HEK293T (cell line): ENCODE measurements at regions not wholly inside any gene's neighbourhood (a gene's known extent, or its start where the extent isn't known, plus 50 kb on each side); places are given as distances from the start of the nearest gene placed in this dataset.

Experiments used
- CTCF ChIA-PET: fragments of 350-600 bp; formaldehyde crosslinking; extraction: SDS; loops from one replicate; lab custom pipeline; 2021; ENCODE audit warnings: antibody characterized with exemption, inconsistent platforms; lab: Yijun Ruan, JAX
- POLR2A ChIA-PET: fragments of 350-600 bp; formaldehyde crosslinking; extraction: SDS; loops from one replicate; lab custom pipeline; 2020; ENCODE audit warnings: antibody characterized with exemption, inconsistent platforms; lab: Yijun Ruan, JAX
- DNase-seq: peaks from one replicate; pipeline ENCODE4 v3.0.0; 2012; ENCODE audit warnings: mixed read lengths; ENCODE audit errors: extremely low spot score
- ARNT ChIP-seq: fragments of 450-650 bp; IDR thresholded peaks from 2 replicates; pipeline ENCODE4 v1.6.1; 2017; ENCODE audit warnings: mild to moderate bottlenecking
- BHLHE40 ChIP-seq: fragments of 450-650 bp; IDR thresholded peaks from 2 replicates; pipeline ENCODE4 v1.6.1; 2016; ENCODE audit warnings: mild to moderate bottlenecking, moderate library complexity, borderline replicate concordance
- CTBP1 ChIP-seq: fragments of 450-650 bp; IDR thresholded peaks from 2 replicates; pipeline ENCODE4 v1.6.1; 2016; ENCODE audit warnings: borderline replicate concordance
- ELF4 ChIP-seq: fragments of 450-650 bp; IDR thresholded peaks from 2 replicates; pipeline ENCODE4 v1.6.1; 2017; ENCODE audit warnings: antibody characterized with exemption
- FOXA1 ChIP-seq: fragments of 450-650 bp; IDR thresholded peaks from 2 replicates; pipeline ENCODE4 v1.6.1; 2016; ENCODE audit warnings: mild to moderate bottlenecking
- FOXK2 ChIP-seq: fragments of 450-650 bp; IDR thresholded peaks from 2 replicates; pipeline ENCODE4 v1.6.1; 2016; ENCODE audit warnings: mild to moderate bottlenecking
- FOXM1 ChIP-seq: fragments of 450-650 bp; IDR thresholded peaks from 2 replicates; pipeline ENCODE4 v1.6.1; 2017; ENCODE audit warnings: mild to moderate bottlenecking, borderline replicate concordance
- HDGF ChIP-seq: fragments of 450-650 bp; IDR thresholded peaks from 2 replicates; pipeline ENCODE4 v1.6.1; 2017; ENCODE audit warnings: antibody characterized with exemption, borderline replicate concordance
- L3MBTL2 ChIP-seq: fragments of 450-650 bp; conservative IDR thresholded peaks from 2 replicates; pipeline ENCODE4 v1.6.1; 2016; ENCODE audit warnings: mild to moderate bottlenecking
- LEF1 ChIP-seq: fragments of 450-650 bp; IDR thresholded peaks from 2 replicates; pipeline ENCODE4 v1.6.1; 2017; ENCODE audit warnings: mild to moderate bottlenecking, borderline replicate concordance
- NFRKB ChIP-seq: fragments of 450-650 bp; IDR thresholded peaks from 2 replicates; pipeline ENCODE4 v1.6.1; 2016; ENCODE audit warnings: mild to moderate bottlenecking, moderate library complexity
- SP1 ChIP-seq: fragments of 450-650 bp; IDR thresholded peaks from 2 replicates; pipeline ENCODE4 v1.6.1; 2017
- SUZ12 ChIP-seq: fragments of 450-650 bp; IDR thresholded peaks from 2 replicates; pipeline ENCODE4 v1.6.1; 2016; ENCODE audit warnings: mild to moderate bottlenecking
- TARDBP ChIP-seq: fragments of 450-650 bp; IDR thresholded peaks from 2 replicates; pipeline ENCODE4 v1.6.1; 2016
- ZNF384 ChIP-seq: fragments of 450-650 bp; IDR thresholded peaks from 2 replicates; pipeline ENCODE4 v1.6.1; 2016
- TF ChIP-seq, protein P1 (sequence below): fragments of 450-650 bp; IDR thresholded peaks from 2 replicates; pipeline ENCODE4 v1.6.1; 2016

DNA sequence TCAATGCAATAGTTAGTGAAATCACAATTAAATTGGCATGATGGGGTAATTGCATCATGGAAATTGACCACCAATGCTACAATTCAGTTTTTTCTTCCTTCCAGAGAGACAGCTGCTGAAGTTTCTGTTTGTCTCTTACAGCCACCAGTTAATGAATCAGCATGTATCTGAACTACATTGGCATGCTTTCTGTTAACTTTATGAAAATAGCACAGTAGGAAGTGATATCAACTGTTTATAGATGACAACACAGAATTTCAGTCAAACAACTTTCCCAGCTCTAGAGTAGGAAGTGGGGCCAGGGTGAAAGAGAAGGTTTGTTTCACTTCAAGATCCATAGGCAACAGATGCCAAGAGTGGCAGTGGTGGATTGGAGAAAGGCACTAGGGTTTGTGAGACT, 339.6 kb upstream of the VWC2 start:
- TF ChIP-seq CTBP1 = no peak
- TF ChIP-seq ELF4 = no peak
- TF ChIP-seq FOXM1 = no peak
- TF ChIP-seq TARDBP = no peak
- TF ChIP-seq NFRKB = no peak
- TF ChIP-seq BHLHE40 = no peak
- no peak for TF ChIP-seq LEF1
- TF ChIP-seq HDGF = no peak
- TF ChIP-seq, protein P1, sequence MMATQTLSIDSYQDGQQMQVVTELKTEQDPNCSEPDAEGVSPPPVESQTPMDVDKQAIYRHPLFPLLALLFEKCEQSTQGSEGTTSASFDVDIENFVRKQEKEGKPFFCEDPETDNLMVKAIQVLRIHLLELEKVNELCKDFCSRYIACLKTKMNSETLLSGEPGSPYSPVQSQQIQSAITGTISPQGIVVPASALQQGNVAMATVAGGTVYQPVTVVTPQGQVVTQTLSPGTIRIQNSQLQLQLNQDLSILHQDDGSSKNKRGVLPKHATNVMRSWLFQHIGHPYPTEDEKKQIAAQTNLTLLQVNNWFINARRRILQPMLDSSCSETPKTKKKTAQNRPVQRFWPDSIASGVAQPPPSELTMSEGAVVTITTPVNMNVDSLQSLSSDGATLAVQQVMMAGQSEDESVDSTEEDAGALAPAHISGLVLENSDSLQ = no peak
- no peak for TF ChIP-seq FOXK2
- ChIA-PET CTCF (no interaction called here), POLR2A (no interaction called here)
- DNase-seq = no peak

DNA sequence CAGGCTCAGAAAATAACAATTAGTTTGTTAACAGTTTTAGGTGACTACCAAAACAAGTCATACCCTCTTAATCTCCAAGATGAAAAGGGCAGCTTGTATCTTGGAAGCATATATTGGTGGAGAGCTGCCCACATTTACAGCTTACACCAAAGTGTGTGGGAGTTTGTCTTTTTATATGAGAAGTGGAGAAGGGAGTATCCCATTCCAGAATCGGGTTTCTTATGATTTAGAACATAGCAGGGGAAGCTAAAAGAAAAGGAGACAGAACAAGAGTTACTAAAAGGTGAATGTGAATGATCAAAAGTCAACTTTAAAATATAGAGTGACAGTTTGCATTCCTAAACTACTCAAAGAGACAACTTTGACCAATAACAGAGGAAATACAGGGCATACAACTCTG, 338.6 kb upstream of the VWC2 start:
- no peak for DNase-seq
- TF ChIP-seq CTBP1 (no peak), ELF4 (no peak), TARDBP (no peak), SP1 (no peak), NFRKB (no peak), ARNT (no peak), BHLHE40 (no peak), FOXM1 (no peak), HDGF (no peak), LEF1 (no peak), SUZ12 (no peak), ZNF384 (no peak), FOXA1 (no peak), L3MBTL2 (no peak), FOXK2 (no peak)
- TF ChIP-seq, protein P1 = no peak
- POLR2A ChIA-PET = no interaction called here

DNA sequence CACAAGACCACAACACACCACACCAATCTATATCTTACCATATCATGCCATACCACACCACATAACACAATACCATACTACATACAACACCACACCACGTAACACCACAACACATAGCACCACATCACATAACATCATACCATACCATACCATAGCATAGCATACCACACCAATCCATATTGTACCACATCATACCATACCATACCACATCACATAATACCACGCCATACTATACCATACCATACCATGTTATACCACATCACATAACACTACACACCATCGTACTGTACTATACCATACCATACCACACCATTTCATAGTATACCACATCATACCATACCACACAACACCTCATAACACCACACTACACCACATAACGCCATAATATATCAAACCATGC, 335.2 kb upstream of the VWC2 start:
- no peak for DNase-seq
- ChIA-PET POLR2A (no interaction called here), CTCF (no interaction called here)
- TF ChIP-seq SP1 = no peak
- TF ChIP-seq ARNT = no peak
- no peak for TF ChIP-seq L3MBTL2
- no peak for TF ChIP-seq FOXM1
- TF ChIP-seq HDGF = no peak
- no peak for TF ChIP-seq NFRKB
- no peak for TF ChIP-seq CTBP1

More for the DNA sequence above, 338.6 kb upstream of the VWC2 start:
- CTCF ChIA-PET = no interaction called here

DNA sequence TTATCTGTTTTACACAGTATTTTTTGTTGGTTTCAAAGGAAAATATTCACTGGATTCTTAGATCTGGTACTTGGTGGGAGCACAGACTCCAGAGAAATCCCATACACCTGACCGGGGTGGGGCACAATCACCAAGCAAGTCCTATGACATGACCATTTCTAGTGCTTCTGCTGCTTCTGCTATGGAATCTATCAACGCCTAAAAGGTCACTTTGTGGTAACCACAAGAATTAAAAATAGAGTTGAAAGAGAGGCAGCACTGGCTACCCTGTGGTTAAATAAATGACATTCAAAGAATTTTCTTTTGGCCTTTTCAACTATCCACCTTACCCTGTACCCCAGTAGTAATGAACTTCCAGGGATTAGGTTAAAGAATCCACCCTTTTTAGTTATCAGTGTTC, 329.9 kb upstream of the VWC2 start:
- POLR2A ChIA-PET = no interaction called here
- CTCF ChIA-PET = no interaction called here
- TF ChIP-seq L3MBTL2 = no peak
- no peak for TF ChIP-seq ELF4
- TF ChIP-seq SUZ12 = no peak
- DNase-seq = no peak

DNA sequence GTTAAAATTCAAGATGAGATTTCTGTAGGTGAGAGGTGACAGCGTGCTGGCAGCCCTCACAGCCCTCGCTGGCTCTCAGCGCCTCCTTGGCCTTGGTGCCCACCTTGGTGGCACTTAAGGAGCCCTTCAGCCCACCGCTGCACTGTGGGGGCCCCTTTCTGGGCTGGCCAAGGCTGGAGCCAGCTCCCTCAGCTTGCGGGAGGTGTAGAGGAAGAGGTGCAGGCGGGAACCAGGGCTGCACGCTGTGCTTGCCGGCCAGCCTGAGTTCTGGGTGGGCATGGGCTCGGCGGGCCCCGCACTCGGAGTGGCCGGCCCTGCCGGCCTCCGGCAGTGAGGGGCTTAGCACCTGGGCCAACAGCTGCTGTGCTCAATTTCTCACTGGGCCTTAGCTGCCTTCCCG, 320.0 kb upstream of the VWC2 start:
- TF ChIP-seq FOXA1 = no peak
- no peak for TF ChIP-seq BHLHE40
- TF ChIP-seq L3MBTL2 = no peak
- no peak for TF ChIP-seq TARDBP
- TF ChIP-seq ELF4 = no peak
- TF ChIP-seq SUZ12 = no peak
- TF ChIP-seq CTBP1 = no peak
- TF ChIP-seq ARNT = no peak
- no peak for TF ChIP-seq SP1
- no peak for TF ChIP-seq LEF1
- TF ChIP-seq HDGF = no peak
- CTCF ChIA-PET = no interaction called here
- no peak for DNase-seq
- POLR2A ChIA-PET = no interaction called here

DNA sequence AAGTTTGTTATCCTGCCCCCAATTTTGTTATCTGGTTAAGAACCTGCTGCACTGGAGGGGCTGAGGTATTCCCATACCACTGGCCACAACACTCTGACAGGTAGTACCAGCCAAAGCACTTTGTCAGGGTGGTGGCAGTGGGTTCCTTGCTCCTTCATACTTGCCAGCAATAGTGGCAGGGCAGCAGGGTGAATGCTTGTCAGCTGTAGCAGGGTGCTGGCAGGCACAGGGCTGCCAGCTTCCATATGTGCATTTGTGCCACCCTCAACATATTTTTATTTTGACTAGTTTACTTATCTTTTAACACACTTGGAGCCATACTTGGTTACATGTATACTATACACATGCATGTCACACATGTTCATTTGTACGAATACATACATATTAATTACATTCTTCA, 294.0 kb upstream of the VWC2 start:
- DNase-seq = no peak
- CTCF ChIA-PET = no interaction called here
- TF ChIP-seq SUZ12 = no peak
- no peak for TF ChIP-seq BHLHE40
- no peak for TF ChIP-seq FOXK2
- TF ChIP-seq SP1 = no peak
- TF ChIP-seq FOXM1 = no peak
- TF ChIP-seq FOXA1 = no peak
- TF ChIP-seq L3MBTL2 = no peak
- no peak for TF ChIP-seq TARDBP
- no peak for TF ChIP-seq CTBP1
- POLR2A ChIA-PET = no interaction called here

DNA sequence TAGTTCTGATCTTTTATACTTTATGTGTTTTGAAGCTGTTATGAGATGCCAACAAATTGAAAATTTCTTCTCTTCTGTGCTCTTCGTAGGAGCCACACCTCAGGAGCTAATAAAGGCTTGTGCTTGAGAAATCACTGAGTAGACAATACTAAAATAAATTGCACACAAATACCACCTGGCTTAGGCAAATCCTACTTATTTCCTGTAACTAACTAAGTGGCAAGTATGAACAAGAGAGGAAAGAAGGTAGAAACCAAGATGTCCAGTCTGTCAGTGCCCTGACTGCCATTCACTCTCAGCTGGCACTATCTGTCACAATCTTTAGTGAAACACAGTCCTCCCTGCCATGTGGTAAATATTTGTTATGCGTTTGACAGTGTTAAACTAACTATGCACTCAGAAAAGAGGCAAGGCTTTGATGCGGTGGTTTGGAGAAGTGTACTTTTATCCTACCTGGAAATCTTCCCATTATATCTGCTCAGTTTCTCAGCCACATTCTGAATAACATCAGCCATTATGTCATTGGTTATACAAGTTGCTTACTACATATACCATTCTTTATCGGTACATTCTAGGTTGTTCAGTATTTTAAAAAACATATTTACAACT, 293.4 kb upstream of the VWC2 start:
- TF ChIP-seq HDGF (no peak), TARDBP (no peak), CTBP1 (no peak), L3MBTL2 (no peak), SP1 (no peak), FOXA1 (no peak), ZNF384 (no peak), FOXM1 (no peak), FOXK2 (no peak), ELF4 (no peak), ARNT (no peak), LEF1 (no peak), BHLHE40 (no peak), NFRKB (no peak)
- TF ChIP-seq, protein P1 = no peak
- ChIA-PET POLR2A (no interaction called here), CTCF (no interaction called here)
- no peak for DNase-seq
